ENCODE measurements at regions not wholly inside any gene's neighbourhood (a gene's known extent, or its start where the extent isn't known, plus 50 kb on each side); places are given as distances from the start of the nearest gene placed in this dataset.

- Histone ChIP-seq H3K27me3 (ENCODE audit: insufficient read depth, low read length) (no peaks in the 10 kb centered on the region), H3K4me2 (ENCODE audit: insufficient read depth, insufficient read length, low read length) (no peak overlapping the region), H3K23ac (ENCODE audit: insufficient read length, low read depth, low read length) (no peak overlapping the region), H4K91ac (ENCODE audit: insufficient read length, low read depth, low read length) (no peak overlapping the region), H2AFZ (ENCODE audit: low read length) (no peak overlapping the region), H3K56ac (ENCODE audit: insufficient read length, low read depth, low read length) (no peak overlapping the region), H2BK15ac (ENCODE audit: low read depth, low read length) (no peak overlapping the region), H3K9me3 (ENCODE audit: control insufficient read depth, low read depth, low read length) (no peaks in the 10 kb centered on the region), H2BK20ac (ENCODE audit: low read depth, low read length, poor library complexity, severe bottlenecking) (no peak overlapping the region), H3K23me2 (ENCODE audit: insufficient read length, low read depth, low read length, poor library complexity, severe bottlenecking) (no peaks in the 10 kb centered on the region), H4K8ac (replicated peaks; ENCODE audit: insufficient read length, low read depth, low read length) (no peak overlapping the region), H2BK12ac (ENCODE audit: insufficient read length, low read depth, low read length) (no peak overlapping the region), H2BK120ac (ENCODE audit: low read depth, low read length, poor library complexity, severe bottlenecking) (no peak overlapping the region), H3K14ac (ENCODE audit: insufficient read depth, low read length) (no peak overlapping the region), H3T11ph (ENCODE audit: low read length) (no peak overlapping the region), H3K9ac (ENCODE audit: extremely low read depth, insufficient read length, low read length) (no peak overlapping the region), H3K18ac (ENCODE audit: insufficient read length, low read depth, low read length) (no peak overlapping the region), H4K20me1 (ENCODE audit: control insufficient read depth, insufficient read depth, insufficient read length) (no peaks in the 10 kb centered on the region), H3K79me1 (ENCODE audit: insufficient read depth, low read depth, low read length, poor library complexity, severe bottlenecking) (no peaks in the 10 kb centered on the region), H3K4me1 (ENCODE audit: insufficient read depth, low read length) (0 out of 2 replicates have a peak, but pooled peaks cover 4% of the 10 kb centered on the region), H3K79me2 (ENCODE audit: insufficient read depth, low read length) (no peaks in the 10 kb centered on the region), H3K4ac (ENCODE audit: low read depth, low read length) (no peak overlapping the region), H2AK5ac (ENCODE audit: insufficient read length, low read length) (no peak overlapping the region), H3K27ac (ENCODE audit: insufficient read length, low read depth, low read length) (no peak overlapping the region), H4K5ac (ENCODE audit: insufficient read length, low read depth, low read length) (no peak overlapping the region), H2BK5ac (ENCODE audit: insufficient read length, low read length) (no peak overlapping the region)
- no peaks in the 10 kb centered on the region for H3K27me3 Mint-ChIP-seq (ENCODE audit: low read depth)
- no peak for TF ChIP-seq CTCF (conservative IDR thresholded peaks at IDR 0.05)
- DNase-seq, result no peak
- no peak overlapping the region for H3K27ac Mint-ChIP-seq
- WGBS (ENCODE audit: extremely low coverage, insufficient read length, low lambda C conversion rate), result no CpG with 5 or more reads among the region's 3 CpGs
- peaks cover 0 to 2% (median 0%) of the 10 kb centered on the region in 3 experiments; a peak in 2 of 7 replicates for H3K36me3 Mint-ChIP-seq (ENCODE audit: insufficient read depth in 1 of 3, low read depth in 3 of 3)
- H3K9me3 Mint-ChIP-seq, result no peaks in the 10 kb centered on the region
- peaks cover 15% of the 10 kb centered on the region in 2 experiments for H3K4me1 Mint-ChIP-seq
- H3K4me3 Mint-ChIP-seq, result no peak overlapping the region
Observed at GRCh38 chr11:38043060-38043459, 1445.0 kb upstream of the RAG2 start.
